ENCODE measurements at regions not wholly inside any gene's neighbourhood (a gene's known extent, or its start where the extent isn't known, plus 50 kb on each side); places are given as distances from the start of the nearest gene placed in this dataset.

DNA sequence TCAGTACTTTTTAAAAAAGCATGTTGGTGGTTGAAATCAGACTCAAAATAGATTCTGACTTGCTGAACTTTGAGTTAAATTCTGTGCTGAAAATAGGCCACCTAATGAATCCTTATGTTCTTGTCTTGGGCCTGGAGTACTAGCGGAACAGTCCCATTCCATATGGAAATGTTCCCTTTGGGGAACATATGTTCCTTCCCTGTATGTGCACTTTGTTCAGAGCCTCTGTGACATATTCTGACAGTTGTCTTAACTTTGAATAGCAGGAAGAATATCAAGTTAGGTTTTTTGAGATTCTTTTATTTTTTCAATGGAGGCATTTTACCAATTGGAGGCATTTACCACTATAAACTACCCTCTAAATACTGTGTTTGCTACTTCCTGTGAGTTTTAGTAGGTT, 1667.8 kb downstream of the PLA2G4A start:
- Histone ChIP-seq H3K4me3 (replicated peaks in 1 of 3) (no peak overlapping the region), H3K27ac (no peak overlapping the region), H3K4me1 (no peaks in the 10 kb centered on the region), H3K27me3 (no peaks in the 10 kb centered on the region), H3K9me3 (no peaks in the 10 kb centered on the region), H3K36me3 (no peaks in the 10 kb centered on the region)
- TF ChIP-seq, protein P1, sequence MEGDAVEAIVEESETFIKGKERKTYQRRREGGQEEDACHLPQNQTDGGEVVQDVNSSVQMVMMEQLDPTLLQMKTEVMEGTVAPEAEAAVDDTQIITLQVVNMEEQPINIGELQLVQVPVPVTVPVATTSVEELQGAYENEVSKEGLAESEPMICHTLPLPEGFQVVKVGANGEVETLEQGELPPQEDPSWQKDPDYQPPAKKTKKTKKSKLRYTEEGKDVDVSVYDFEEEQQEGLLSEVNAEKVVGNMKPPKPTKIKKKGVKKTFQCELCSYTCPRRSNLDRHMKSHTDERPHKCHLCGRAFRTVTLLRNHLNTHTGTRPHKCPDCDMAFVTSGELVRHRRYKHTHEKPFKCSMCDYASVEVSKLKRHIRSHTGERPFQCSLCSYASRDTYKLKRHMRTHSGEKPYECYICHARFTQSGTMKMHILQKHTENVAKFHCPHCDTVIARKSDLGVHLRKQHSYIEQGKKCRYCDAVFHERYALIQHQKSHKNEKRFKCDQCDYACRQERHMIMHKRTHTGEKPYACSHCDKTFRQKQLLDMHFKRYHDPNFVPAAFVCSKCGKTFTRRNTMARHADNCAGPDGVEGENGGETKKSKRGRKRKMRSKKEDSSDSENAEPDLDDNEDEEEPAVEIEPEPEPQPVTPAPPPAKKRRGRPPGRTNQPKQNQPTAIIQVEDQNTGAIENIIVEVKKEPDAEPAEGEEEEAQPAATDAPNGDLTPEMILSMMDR (IDR thresholded peaks at IDR 0.05), result no peak
- no peak for TF ChIP-seq POLR2A (IDR thresholded peaks at IDR 0.05)
- intact Hi-C loops (cut with DNase I), result no loop called here
- 93 to 97% methylated on average over 1 of the region's 1 CpG for WGBS, 2 donors
- no peak for DNase-seq

DNA sequence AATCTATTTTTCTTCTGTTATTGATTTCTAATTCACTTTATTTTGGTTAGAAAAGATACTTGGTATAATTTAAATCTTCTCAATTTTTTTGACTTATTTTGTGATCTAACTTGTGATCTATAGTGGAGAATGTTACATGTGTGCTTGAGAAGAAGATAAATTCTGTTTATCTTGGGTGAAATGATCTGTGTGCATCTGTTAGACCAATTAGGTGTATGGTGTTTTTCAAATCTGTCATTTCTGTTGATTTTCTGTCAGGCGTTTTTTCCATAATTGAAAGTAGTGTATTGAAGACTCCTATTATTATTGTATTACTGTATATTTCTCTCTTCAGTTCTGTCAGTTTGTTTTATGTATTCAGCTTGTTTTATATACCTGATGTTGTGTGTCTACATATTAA, 1668.3 kb downstream of the PLA2G4A start:
- no peak overlapping the region for H3K4me3 ChIP-seq (replicated peaks in 1 of 3)
- no peak overlapping the region for H3K27ac ChIP-seq
- no peaks in the 10 kb centered on the region for H3K4me1 ChIP-seq
- no peaks in the 10 kb centered on the region for H3K36me3 ChIP-seq
- intact Hi-C loops (cut with DNase I), result no loop called here
- 77 to 94% methylated on average over 1 of the region's 1 CpG for WGBS, 2 donors
- H3K27me3 ChIP-seq, result no peaks in the 10 kb centered on the region
- no peak for DNase-seq
- TF ChIP-seq, protein P1 (IDR thresholded peaks at IDR 0.05), result no peak
- no peak for TF ChIP-seq POLR2A (IDR thresholded peaks at IDR 0.05)
- H3K9me3 ChIP-seq, result no peaks in the 10 kb centered on the region

DNA sequence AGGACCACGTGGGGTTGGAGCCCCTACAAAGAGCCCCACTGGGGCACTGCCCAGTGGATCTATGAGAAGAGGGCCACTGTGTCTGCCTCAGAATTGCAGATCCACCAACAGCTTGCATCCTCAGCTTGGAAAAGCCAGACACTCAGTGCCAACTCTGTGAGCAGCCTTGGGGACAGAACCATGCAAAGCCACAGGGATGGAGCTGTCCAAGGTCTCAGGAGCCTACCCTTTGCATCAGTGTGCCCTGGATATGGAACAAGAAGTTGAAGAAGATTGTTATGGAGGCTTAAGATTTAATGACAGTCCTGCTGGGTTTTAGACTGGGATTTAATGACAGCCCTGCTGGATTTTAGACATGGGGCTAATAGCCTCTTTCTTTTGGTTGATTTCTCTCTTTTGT, 1670.9 kb downstream of the PLA2G4A start:
- DNase-seq, result no peak
- Histone ChIP-seq H3K27ac (no peak overlapping the region), H3K4me3 (replicated peaks in 1 of 3) (no peak overlapping the region), H3K27me3 (no peaks in the 10 kb centered on the region), H3K9me3 (no peaks in the 10 kb centered on the region), H3K36me3 (no peaks in the 10 kb centered on the region), H3K4me1 (no peaks in the 10 kb centered on the region)
- 67 to 71% methylated on average over 1 of the region's 1 CpG for WGBS, 2 donors
- intact Hi-C loops (cut with DNase I), result no loop called here
- TF ChIP-seq, protein P1 (IDR thresholded peaks at IDR 0.05), result no peak
- no peak for TF ChIP-seq POLR2A (IDR thresholded peaks at IDR 0.05)

DNA sequence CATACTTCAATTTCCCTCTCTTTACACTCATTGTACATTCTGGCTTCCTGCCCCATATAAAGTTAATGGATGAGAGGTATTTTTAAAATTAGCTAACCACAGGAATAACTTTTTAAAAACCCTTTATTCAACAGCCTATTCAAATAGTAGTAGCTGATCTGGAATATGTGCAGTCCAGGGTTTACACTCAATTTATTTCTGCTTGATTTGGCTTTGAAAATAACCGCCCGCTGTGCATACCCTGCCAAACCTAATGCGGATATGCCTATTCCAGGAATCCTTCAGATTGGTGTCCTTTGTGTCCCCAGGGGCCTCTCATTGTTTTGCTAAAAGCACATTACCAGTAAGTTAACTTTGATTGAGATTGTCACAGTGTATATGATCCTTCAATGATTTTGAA, 1686.2 kb downstream of the PLA2G4A start:
- Histone ChIP-seq H3K27me3 (no peaks in the 10 kb centered on the region), H3K9me3 (no peaks in the 10 kb centered on the region), H3K36me3 (no peaks in the 10 kb centered on the region), H3K27ac (no peak overlapping the region), H3K4me3 (replicated peaks in 1 of 3) (no peak overlapping the region), H3K4me1 (no peaks in the 10 kb centered on the region)
- DNase-seq, result no peak
- intact Hi-C loops (cut with DNase I), result no loop called here
- WGBS, 2 donors, result 67 to 89% methylated on average over 3 of the region's 3 CpGs
- TF ChIP-seq, protein P1 (IDR thresholded peaks at IDR 0.05), result no peak
- no peak for TF ChIP-seq POLR2A (IDR thresholded peaks at IDR 0.05)

DNA sequence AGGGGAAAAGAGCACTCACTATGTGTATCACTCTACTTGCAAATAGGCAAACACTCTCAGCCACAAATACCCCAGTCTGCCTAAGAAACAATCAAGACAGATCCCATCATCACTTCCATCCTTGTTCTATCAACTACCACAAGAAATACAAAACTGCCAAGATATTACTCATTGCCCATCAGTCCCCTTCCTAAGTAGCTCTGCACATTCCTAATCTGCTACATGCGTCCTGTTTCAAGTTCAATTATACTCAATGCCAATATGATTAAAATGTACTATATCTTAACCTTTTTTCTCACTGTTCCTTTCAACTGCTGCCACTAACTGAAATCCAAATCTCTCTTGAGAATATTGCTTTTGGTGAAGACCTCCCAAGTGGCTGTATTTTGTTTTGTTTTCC, 1688.4 kb downstream of the PLA2G4A start:
- TF ChIP-seq POLR2A (IDR thresholded peaks at IDR 0.05), result no peak
- TF ChIP-seq, protein P1 (IDR thresholded peaks at IDR 0.05), result no peak
- no peaks in the 10 kb centered on the region for H3K9me3 ChIP-seq
- intact Hi-C loops (cut with DNase I), result no loop called here

More for the DNA sequence above, 1688.4 kb downstream of the PLA2G4A start:
- WGBS, 2 donors, result 85% methylated on average over 1 of the region's 1 CpG
- Histone ChIP-seq H3K36me3 (no peaks in the 10 kb centered on the region), H3K27ac (no peak overlapping the region), H3K27me3 (no peaks in the 10 kb centered on the region), H3K4me3 (replicated peaks in 1 of 3) (no peak overlapping the region), H3K4me1 (no peaks in the 10 kb centered on the region)
- no peak for DNase-seq
